Ovary (tissue), 7 donors: ENCODE measurements at regions not wholly inside any gene's neighbourhood (a gene's known extent, or its start where the extent isn't known, plus 50 kb on each side); places are given as distances from the start of the nearest gene placed in this dataset.

Source experiments
- DNase-seq, 5 donors: peaks; one replicate each; pipeline ENCODE4 v3.0.0-alpha.2; 2019 to 2020
- H3K27ac ChIP-seq, 2 donors: fragments of 200-600 bp; one replicate each; pipeline versions ENCODE4 v1.5.1 to v1.8.0; 2019 to 2022
- H3K27me3 ChIP-seq: fragments of 200-600 bp; one replicate; pipeline ENCODE4 v1.8.0; 2022
- H3K36me3 ChIP-seq: fragments of 200-600 bp; sonication (generic); one replicate; pipeline ENCODE4 v1.5.1; 2019
- H3K4me1 ChIP-seq: one replicate; pipeline ENCODE4 v1.8.1; 2013; ENCODE audit warnings: mild to moderate bottlenecking, moderate library complexity; ENCODE audit not compliant: insufficient read depth
- H3K4me3 ChIP-seq: fragments of 200-600 bp; sonication (generic); one replicate; pipeline ENCODE4 v1.5.1; 2017
- H3K9me3 ChIP-seq, 2 donors: fragments of 200-600 bp in 1 of 2; sonication (generic) in 1 of 2; one replicate each; pipeline versions ENCODE4 v1.5.1 to v1.8.1; 2013 to 2019; ENCODE audit warnings: mild to moderate bottlenecking in 1 of 2, moderate library complexity in 1 of 2
- EP300 ChIP-seq: sonication (generic); formaldehyde crosslinking; IDR thresholded peaks from one replicate; pipeline ENCODE4 v1.6.1; 2017; ENCODE audit warnings: antibody characterized with exemption
- POLR2A ChIP-seq: fragments of 450-650 bp; IDR thresholded peaks from one replicate; pipeline ENCODE4 v1.6.1; 2017; ENCODE audit warnings: antibody characterized with exemption, mild to moderate bottlenecking, moderate library complexity
- WGBS, 3 donors: extraction: QIAGEN DNeasy Blood & Tissue Kit in 1 of 3; methylation state at CpG; one replicate each; pipeline versions ENCODE4 v1.1.5 to v1.1.7; 2013 to 2017; 5-methylcytosine and 5-hydroxymethylcytosine counted together
- intact Hi-C, 4 donors: fragments of 100-400 bp; cut with DNase I; formaldehyde crosslinking; loops; one replicate each; pipeline versions ENCODE4 v1.11.0 to v1.15.1; 2022 to 2023
- TF ChIP-seq, protein P1 (sequence below), 3 donors: fragments of 450-650 bp in 2 of 3; fragments of 200-600 bp in 1 of 3; IDR thresholded peaks; one replicate each; pipeline versions ENCODE4 v1.5.1 to v1.8.0; 2016 to 2022; ENCODE audit warnings: antibody characterized with exemption in 3 of 3, mild to moderate bottlenecking in 1 of 3
- donor health status: DM: no; HTN: no; CAD: no; lungs with moderate emphysema.
- donor health status: DM: no; HTN: no; CAD: no.
- donor health status: Bipolar disorder and iron deficiency.
- donor health status: DM: no; HTN: no; CAD: no.
- donor health status: DM: yes; HTN: yes; CAD: no.

DNA sequence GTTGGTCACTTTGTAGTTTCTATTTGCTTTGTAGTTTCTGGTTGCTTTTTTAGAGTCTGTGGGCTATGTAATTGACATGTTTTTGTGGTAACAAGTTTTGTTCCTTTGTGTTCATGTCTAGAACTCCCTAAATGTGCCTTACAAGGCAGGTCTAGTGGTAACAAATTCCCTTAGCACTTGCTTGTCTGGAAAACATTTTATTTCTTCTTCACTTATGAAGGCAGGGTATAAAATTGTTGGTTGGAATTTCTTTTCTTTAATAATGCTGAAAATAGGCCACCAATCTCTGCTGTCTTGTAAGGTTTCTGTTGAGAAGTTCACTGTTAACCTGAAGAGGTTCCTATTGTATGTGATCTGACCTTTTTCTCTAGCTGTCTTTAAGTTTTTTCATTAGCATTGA lies 383.6 kb downstream of the EPHA7 start:
- TF ChIP-seq EP300 (no peak), POLR2A (no peak)
- TF ChIP-seq, protein P1, sequence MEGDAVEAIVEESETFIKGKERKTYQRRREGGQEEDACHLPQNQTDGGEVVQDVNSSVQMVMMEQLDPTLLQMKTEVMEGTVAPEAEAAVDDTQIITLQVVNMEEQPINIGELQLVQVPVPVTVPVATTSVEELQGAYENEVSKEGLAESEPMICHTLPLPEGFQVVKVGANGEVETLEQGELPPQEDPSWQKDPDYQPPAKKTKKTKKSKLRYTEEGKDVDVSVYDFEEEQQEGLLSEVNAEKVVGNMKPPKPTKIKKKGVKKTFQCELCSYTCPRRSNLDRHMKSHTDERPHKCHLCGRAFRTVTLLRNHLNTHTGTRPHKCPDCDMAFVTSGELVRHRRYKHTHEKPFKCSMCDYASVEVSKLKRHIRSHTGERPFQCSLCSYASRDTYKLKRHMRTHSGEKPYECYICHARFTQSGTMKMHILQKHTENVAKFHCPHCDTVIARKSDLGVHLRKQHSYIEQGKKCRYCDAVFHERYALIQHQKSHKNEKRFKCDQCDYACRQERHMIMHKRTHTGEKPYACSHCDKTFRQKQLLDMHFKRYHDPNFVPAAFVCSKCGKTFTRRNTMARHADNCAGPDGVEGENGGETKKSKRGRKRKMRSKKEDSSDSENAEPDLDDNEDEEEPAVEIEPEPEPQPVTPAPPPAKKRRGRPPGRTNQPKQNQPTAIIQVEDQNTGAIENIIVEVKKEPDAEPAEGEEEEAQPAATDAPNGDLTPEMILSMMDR (IDR thresholded peaks at IDR 0.05): no peak
- no peaks in the 10 kb centered on the region for H3K27me3 ChIP-seq
- intact Hi-C loops: no loop called here

GRCh38 chr6:93021235-93021915 lies 398.0 kb downstream of the EPHA7 start:
- H3K36me3 ChIP-seq: no peaks in the 10 kb centered on the region
- 73 to 80% (median 77%) methylated on average over 7 of the region's 7 CpGs for WGBS, 3 donors

More for the DNA sequence above, 383.6 kb downstream of the EPHA7 start:
- Histone ChIP-seq H3K27ac (no peak overlapping the region), H3K4me3 (no peak overlapping the region), H3K9me3 (no peaks in the 10 kb centered on the region), H3K36me3 (no peaks in the 10 kb centered on the region), H3K4me1 (no peaks in the 10 kb centered on the region)
- DNase-seq: no peak

GRCh38 chr6:93017626-93018025 lies 401.7 kb downstream of the EPHA7 start:
- Histone ChIP-seq H3K4me3 (no peak overlapping the region), H3K4me1 (no peaks in the 10 kb centered on the region), H3K36me3 (no peaks in the 10 kb centered on the region), H3K9me3 (no peaks in the 10 kb centered on the region), H3K27me3 (no peaks in the 10 kb centered on the region), H3K27ac (no peak overlapping the region)
- no peak for DNase-seq
- intact Hi-C loops: no loop called here
- 68 to 85% (median 79%) methylated on average over 1 of the region's 1 CpG for WGBS, 3 donors
- TF ChIP-seq EP300 (no peak), POLR2A (no peak)
- TF ChIP-seq, protein P1 (IDR thresholded peaks at IDR 0.05): no peak

More at GRCh38 chr6:93021235-93021915, 398.0 kb downstream of the EPHA7 start:
- Histone ChIP-seq H3K9me3 (no peaks in the 10 kb centered on the region), H3K4me1 (no peaks in the 10 kb centered on the region), H3K4me3 (no peak overlapping the region), H3K27me3 (no peaks in the 10 kb centered on the region), H3K27ac (no peak overlapping the region)
- DNase-seq: no peak
- intact Hi-C loops: no loop called here
- TF ChIP-seq POLR2A: no peak
- TF ChIP-seq, protein P1 (IDR thresholded peaks at IDR 0.05): no peak
- TF ChIP-seq EP300: no peak

GRCh38 chr6:93017213-93017612 lies 402.1 kb downstream of the EPHA7 start:
- no peak overlapping the region for H3K27ac ChIP-seq
- intact Hi-C loops: no loop called here
- TF ChIP-seq, protein P1 (IDR thresholded peaks at IDR 0.05): no peak
- TF ChIP-seq EP300 (no peak), POLR2A (no peak)
- H3K4me3 ChIP-seq: no peak overlapping the region
- no peaks in the 10 kb centered on the region for H3K27me3 ChIP-seq
- WGBS, 3 donors: 69 to 80% (median 76%) methylated on average over 2 of the region's 2 CpGs
- H3K9me3 ChIP-seq: no peaks in the 10 kb centered on the region
- no peaks in the 10 kb centered on the region for H3K4me1 ChIP-seq
- DNase-seq: no peak
- H3K36me3 ChIP-seq: no peaks in the 10 kb centered on the region
